Erythroblast (primary cell): ENCODE measurements at regions not wholly inside any gene's neighbourhood (a gene's known extent, or its start where the extent isn't known, plus 50 kb on each side); places are given as distances from the start of the nearest gene placed in this dataset.

Experiments used
- GATA1 ChIP-seq: IDR thresholded peaks from 2 replicates; pipeline ENCODE4 v1.6.1; 2011; ENCODE audit warnings: low read depth, mild to moderate bottlenecking, control low read depth, low read length, moderate library complexity
- POLR2A ChIP-seq: IDR thresholded peaks from 2 replicates; pipeline ENCODE4 v1.6.1; 2011; ENCODE audit warnings: mild to moderate bottlenecking, low read length

DNA sequence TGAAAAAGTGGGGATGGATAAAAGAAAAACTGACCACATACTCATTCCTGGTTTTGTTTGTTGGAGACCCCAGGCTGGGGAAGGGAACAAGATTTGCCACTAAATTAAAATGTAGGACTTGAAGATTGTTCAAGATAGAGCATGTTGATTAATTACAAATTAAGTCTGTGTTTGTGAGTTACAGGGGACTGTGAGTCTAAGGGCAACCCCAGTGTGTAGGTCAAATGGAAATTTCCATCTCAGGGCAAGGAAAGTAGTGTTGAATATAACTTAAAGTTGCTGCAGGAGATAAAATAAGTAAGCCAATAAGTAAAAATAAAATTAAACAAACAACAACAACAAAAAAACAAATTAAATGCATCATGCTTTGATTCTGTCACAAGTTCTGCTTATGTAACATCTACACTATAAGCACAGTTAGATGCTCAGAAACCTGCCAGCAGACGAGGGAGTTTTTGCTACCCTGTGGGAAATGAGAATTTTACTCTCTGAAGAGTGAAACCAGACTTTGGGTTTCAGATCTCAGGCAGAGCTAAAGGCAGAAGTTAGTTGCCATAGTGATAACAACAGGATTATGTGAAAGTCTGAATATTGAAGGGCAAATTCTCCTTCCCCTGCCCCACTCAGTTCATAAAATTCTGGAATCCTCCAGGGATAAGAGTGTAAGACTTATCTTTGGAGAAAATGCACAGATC, 352.3 kb downstream of the GRXCR1 start:
- TF ChIP-seq POLR2A = no peak
- TF ChIP-seq GATA1 = no peak
